ENCODE measurements at regions not wholly inside any gene's neighbourhood (a gene's known extent, or its start where the extent isn't known, plus 50 kb on each side); places are given as distances from the start of the nearest gene placed in this dataset.

- DNase-seq: no peak
These were observed 471.0 kb upstream of the CDH2 start for GRCh38 chr18:28647961-28648360.

GRCh38 chr18:28637897-28638296 lies 461.0 kb upstream of the CDH2 start:
- DNase-seq: no peak

- DNase-seq: no peak
These were observed 458.6 kb upstream of the CDH2 start for GRCh38 chr18:28635530-28635929.

- no peak for DNase-seq
These were observed 449.8 kb upstream of the CDH2 start for GRCh38 chr18:28626756-28627155.

GRCh38 chr18:28607991-28608390 lies 431.1 kb upstream of the CDH2 start:
- no peak for DNase-seq

GRCh38 chr18:28606686-28607085 lies 429.8 kb upstream of the CDH2 start:
- no peak for DNase-seq

- DNase-seq: no peak
These were observed 425.5 kb upstream of the CDH2 start for GRCh38 chr18:28602391-28602790.

GRCh38 chr18:28594034-28594433 lies 417.1 kb upstream of the CDH2 start:
- no peak for DNase-seq

GRCh38 chr18:28588884-28589549 lies 412.1 kb upstream of the CDH2 start:
- DNase-seq: no peak

- no peak for DNase-seq
These were observed 407.8 kb upstream of the CDH2 start for GRCh38 chr18:28584731-28585130.

GRCh38 chr18:28582724-28583123 lies 405.8 kb upstream of the CDH2 start:
- DNase-seq: no peak

- DNase-seq: no peak
These were observed 404.7 kb upstream of the CDH2 start for GRCh38 chr18:28581521-28582071.

- no peak for DNase-seq
These were observed 400.0 kb upstream of the CDH2 start for GRCh38 chr18:28576941-28577340.

GRCh38 chr18:28575123-28575522 lies 398.2 kb upstream of the CDH2 start:
- DNase-seq: no peak

GRCh38 chr18:28574175-28574574 lies 397.2 kb upstream of the CDH2 start:
- no peak for DNase-seq

- DNase-seq: no peak
These were observed 395.0 kb upstream of the CDH2 start for GRCh38 chr18:28571929-28572328.

GRCh38 chr18:28560331-28560730 lies 383.4 kb upstream of the CDH2 start:
- no peak for DNase-seq

GRCh38 chr18:28559511-28559910 lies 382.6 kb upstream of the CDH2 start:
- no peak for DNase-seq

GRCh38 chr18:28541934-28542333 lies 365.0 kb upstream of the CDH2 start:
- no peak for DNase-seq

GRCh38 chr18:28541276-28541930 lies 364.5 kb upstream of the CDH2 start:
- peak; percentile 7 to 69 for DNase-seq

- no peak for DNase-seq
These were observed 352.7 kb upstream of the CDH2 start for GRCh38 chr18:28529644-28530043.

- DNase-seq: no peak
These were observed 349.3 kb upstream of the CDH2 start for GRCh38 chr18:28526196-28526595.

GRCh38 chr18:28523758-28524475 lies 347.0 kb upstream of the CDH2 start:
- DNase-seq: no peak

GRCh38 chr18:28522236-28522635 lies 345.3 kb upstream of the CDH2 start:
- no peak for DNase-seq
